Astrocyte (in vitro differentiated cells and primary cell): ENCODE measurements at regions not wholly inside any gene's neighbourhood (a gene's known extent, or its start where the extent isn't known, plus 50 kb on each side); places are given as distances from the start of the nearest gene placed in this dataset.

Experiments used
- DNase-seq: peaks from one replicate; pipeline ENCODE4 v3.0.0-alpha.2; 2010; ENCODE audit warnings: low read depth
- FAIRE-seq: peaks from 2 replicates; lab custom pipeline; 2011; peaks lifted over from hg19 to GRCh38; lab: Jason Lieb, UNC
- H2AFZ ChIP-seq: 2 replicates; pipeline ENCODE4 v1.6.0; 2012; ENCODE audit warnings: low read depth, low read length, inconsistent platforms
- H3K27ac ChIP-seq: 2 replicates; pipeline ENCODE4 v1.5.1; 2011; ENCODE audit warnings: low read depth, low read length, inconsistent platforms
- H3K27me3 ChIP-seq: 2 replicates; pipeline ENCODE4 v1.6.0; 2011; ENCODE audit warnings: low read length, inconsistent platforms; ENCODE audit not compliant: insufficient read depth
- H3K36me3 ChIP-seq: 2 replicates; pipeline ENCODE4 v1.5.1; 2011; ENCODE audit warnings: low read length, inconsistent platforms; ENCODE audit not compliant: insufficient read depth
- H3K4me1 ChIP-seq: 2 replicates; pipeline ENCODE4 v1.5.1; 2011; ENCODE audit warnings: low read length, inconsistent platforms; ENCODE audit not compliant: insufficient read depth
- H3K4me2 ChIP-seq: 2 replicates; pipeline ENCODE4 v1.6.0; 2012; ENCODE audit warnings: low read length, inconsistent platforms
- H3K4me3 ChIP-seq: 2 replicates; pipeline ENCODE4 v1.5.1; 2011; ENCODE audit warnings: low read depth, mild to moderate bottlenecking, low read length, inconsistent platforms; ENCODE audit not compliant: insufficient read depth
- H3K79me2 ChIP-seq: 2 replicates; pipeline ENCODE4 v1.6.0; 2012; ENCODE audit warnings: mild to moderate bottlenecking, low read length, inconsistent platforms; ENCODE audit not compliant: insufficient read depth
- H3K9ac ChIP-seq: 2 replicates; pipeline ENCODE4 v1.6.0; 2012; ENCODE audit warnings: mild to moderate bottlenecking, low read length, inconsistent platforms
- H3K9me3 ChIP-seq: 2 replicates; pipeline ENCODE4 v1.5.1; 2012; ENCODE audit warnings: low read depth, mild to moderate bottlenecking, low read length, inconsistent platforms; ENCODE audit not compliant: insufficient read depth
- H4K20me1 ChIP-seq: 2 replicates; pipeline ENCODE4 v1.6.0; 2012; ENCODE audit warnings: low read length, inconsistent platforms; ENCODE audit not compliant: insufficient read depth
- H3K27ac Mint-ChIP-seq: one replicate; pipeline ENCODE4 v1.8.0; 2021; ENCODE audit warnings: mild to moderate bottlenecking, mixed read lengths; ENCODE audit not compliant: unreplicated experiment
- H3K27me3 Mint-ChIP-seq: one replicate; pipeline ENCODE4 v1.8.0; 2021; ENCODE audit warnings: low read depth, mixed read lengths; ENCODE audit not compliant: unreplicated experiment
- H3K36me3 Mint-ChIP-seq: one replicate; pipeline ENCODE4 v1.8.0; 2021; ENCODE audit warnings: low read depth, mixed read lengths; ENCODE audit not compliant: unreplicated experiment
- H3K4me1 Mint-ChIP-seq: one replicate; pipeline ENCODE4 v1.8.0; 2021; ENCODE audit warnings: low read depth, mixed read lengths; ENCODE audit not compliant: unreplicated experiment
- H3K4me3 Mint-ChIP-seq: one replicate; pipeline ENCODE4 v1.8.0; 2021; ENCODE audit warnings: mild to moderate bottlenecking, moderate library complexity, mixed read lengths; ENCODE audit not compliant: unreplicated experiment
- H3K9me3 Mint-ChIP-seq: one replicate; pipeline ENCODE4 v1.8.0; 2021; ENCODE audit warnings: mild to moderate bottlenecking, mixed read lengths; ENCODE audit not compliant: unreplicated experiment
- EZH2 ChIP-seq: IDR thresholded peaks from 2 replicates; pipeline ENCODE4 v1.6.1; 2012; ENCODE audit warnings: mild to moderate bottlenecking, low read length, inconsistent platforms; ENCODE audit not compliant: insufficient read depth
- TF ChIP-seq, protein P1 (sequence below): IDR thresholded peaks from 2 replicates; pipeline ENCODE4 v1.5.1; 2011; ENCODE audit warnings: low read depth, mild to moderate bottlenecking, inconsistent platforms, low read length, moderate library complexity; ENCODE audit not compliant: insufficient read depth

- Mint-ChIP-seq H3K27ac (peak overlapping the region; percentile 50), H3K36me3 (no peaks in the 10 kb centered on the region), H3K4me3 (no peak overlapping the region), H3K4me1 (peaks cover 21% of the 10 kb centered on the region), H3K27me3 (no peaks in the 10 kb centered on the region), H3K9me3 (no peaks in the 10 kb centered on the region)
- Histone ChIP-seq H3K79me2 (no peaks in the 10 kb centered on the region), H4K20me1 (no peaks in the 10 kb centered on the region), H3K4me2 (peak overlapping the region; percentile 24), H3K27me3 (no peaks in the 10 kb centered on the region), H3K4me1 (peaks cover 18% of the 10 kb centered on the region), H3K9ac (no peak overlapping the region), H2AFZ (peak overlapping the region; percentile 0), H3K36me3 (no peaks in the 10 kb centered on the region), H3K9me3 (no peaks in the 10 kb centered on the region), H3K4me3 (no peak overlapping the region), H3K27ac (no peak overlapping the region)
- FAIRE-seq (peak; percentile 91), DNase-seq (no peak)
- TF ChIP-seq, protein P1, sequence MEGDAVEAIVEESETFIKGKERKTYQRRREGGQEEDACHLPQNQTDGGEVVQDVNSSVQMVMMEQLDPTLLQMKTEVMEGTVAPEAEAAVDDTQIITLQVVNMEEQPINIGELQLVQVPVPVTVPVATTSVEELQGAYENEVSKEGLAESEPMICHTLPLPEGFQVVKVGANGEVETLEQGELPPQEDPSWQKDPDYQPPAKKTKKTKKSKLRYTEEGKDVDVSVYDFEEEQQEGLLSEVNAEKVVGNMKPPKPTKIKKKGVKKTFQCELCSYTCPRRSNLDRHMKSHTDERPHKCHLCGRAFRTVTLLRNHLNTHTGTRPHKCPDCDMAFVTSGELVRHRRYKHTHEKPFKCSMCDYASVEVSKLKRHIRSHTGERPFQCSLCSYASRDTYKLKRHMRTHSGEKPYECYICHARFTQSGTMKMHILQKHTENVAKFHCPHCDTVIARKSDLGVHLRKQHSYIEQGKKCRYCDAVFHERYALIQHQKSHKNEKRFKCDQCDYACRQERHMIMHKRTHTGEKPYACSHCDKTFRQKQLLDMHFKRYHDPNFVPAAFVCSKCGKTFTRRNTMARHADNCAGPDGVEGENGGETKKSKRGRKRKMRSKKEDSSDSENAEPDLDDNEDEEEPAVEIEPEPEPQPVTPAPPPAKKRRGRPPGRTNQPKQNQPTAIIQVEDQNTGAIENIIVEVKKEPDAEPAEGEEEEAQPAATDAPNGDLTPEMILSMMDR: no peak
- no peak for TF ChIP-seq EZH2
Observed at GRCh38 chr5:39476843-39477220, 52.1 kb upstream of the DAB2 start.

DNA sequence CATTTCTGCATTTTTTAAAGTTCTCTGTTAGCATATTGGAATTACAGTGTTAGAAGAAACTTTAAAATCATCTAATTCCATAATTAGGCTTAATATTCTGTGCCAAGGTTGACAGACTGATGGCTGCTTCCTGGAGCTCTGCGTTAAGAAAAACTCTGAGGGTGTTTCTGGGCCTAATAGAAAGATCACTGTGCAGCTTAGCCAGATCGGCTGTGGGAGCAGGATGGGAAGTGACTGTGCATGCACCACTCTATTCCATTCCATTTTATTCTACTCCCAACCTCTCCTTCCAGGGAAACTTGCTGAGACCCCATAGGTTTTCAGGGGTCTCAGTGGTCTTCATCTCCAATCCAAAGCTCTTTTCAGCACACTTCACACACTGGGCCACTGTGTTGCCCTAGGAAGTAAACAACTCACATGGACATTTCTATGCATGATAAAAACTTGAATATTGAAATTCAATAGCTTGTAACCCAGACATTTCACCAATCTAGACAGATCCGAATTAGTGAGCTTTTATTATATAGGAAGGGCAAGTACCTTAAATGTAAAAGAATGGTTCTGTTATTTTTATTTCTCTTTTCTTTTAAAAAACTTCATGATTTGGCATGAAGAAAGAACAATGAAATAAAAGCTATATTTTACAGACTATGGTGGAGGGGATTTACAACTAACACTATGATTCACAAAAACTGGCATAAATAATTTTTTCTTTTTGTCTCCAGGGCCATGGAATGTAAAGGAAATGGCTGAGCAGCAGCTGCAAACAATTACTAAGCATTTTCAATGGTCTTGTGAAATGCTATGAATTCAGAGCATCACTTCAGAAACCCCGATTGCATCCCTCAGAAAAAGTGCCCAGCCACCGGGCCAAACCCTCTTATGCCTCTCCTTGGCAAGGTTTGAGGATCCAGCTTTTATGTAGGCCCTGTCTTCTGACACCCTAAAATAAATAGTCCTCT, 51.4 kb upstream of the DAB2 start:
- Histone ChIP-seq H3K36me3 (no peaks in the 10 kb centered on the region), H2AFZ (peak overlapping the region; percentile 0), H3K9me3 (no peaks in the 10 kb centered on the region), H3K27me3 (no peaks in the 10 kb centered on the region), H3K79me2 (no peaks in the 10 kb centered on the region), H3K4me3 (no peak overlapping the region), H4K20me1 (no peaks in the 10 kb centered on the region), H3K27ac (peak overlapping the region; percentile 2), H3K4me2 (peak overlapping the region; percentile 24), H3K9ac (no peak overlapping the region), H3K4me1 (peaks cover 21% of the 10 kb centered on the region)
- TF ChIP-seq EZH2: no peak
- TF ChIP-seq, protein P1: no peak
- Mint-ChIP-seq H3K36me3 (no peaks in the 10 kb centered on the region), H3K9me3 (peaks cover 1% of the 10 kb centered on the region), H3K4me3 (no peak overlapping the region), H3K27ac (peak overlapping the region; percentile 82), H3K4me1 (peaks cover 25% of the 10 kb centered on the region), H3K27me3 (no peaks in the 10 kb centered on the region)
- DNase-seq (peak; percentile 78), FAIRE-seq (peak; percentile 58)

DNA sequence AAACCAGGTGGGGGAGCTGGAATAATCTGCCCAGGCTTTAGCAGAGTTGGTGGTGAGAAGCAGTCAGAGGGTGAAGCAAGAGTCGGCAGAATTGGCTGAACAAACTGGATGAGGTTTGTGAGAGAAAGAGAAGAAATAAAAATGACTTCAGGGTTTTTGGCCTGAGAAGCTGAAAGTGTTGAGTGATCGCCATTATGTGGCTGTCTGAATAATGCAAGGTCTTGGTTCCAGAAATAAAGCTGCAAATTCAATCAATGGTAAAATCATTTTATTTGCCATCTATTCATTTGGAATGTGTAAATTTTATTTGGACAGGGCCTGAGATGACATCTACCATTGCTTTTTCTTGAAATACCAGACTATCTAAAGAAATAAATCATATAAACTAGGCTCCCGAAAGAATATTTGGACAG, 50.4 kb upstream of the DAB2 start:
- no peaks in the 10 kb centered on the region for H3K27me3 Mint-ChIP-seq
- Histone ChIP-seq H4K20me1 (no peaks in the 10 kb centered on the region), H3K9ac (no peak overlapping the region), H3K9me3 (no peaks in the 10 kb centered on the region), H2AFZ (no peak overlapping the region), H3K36me3 (no peaks in the 10 kb centered on the region), H3K27me3 (no peaks in the 10 kb centered on the region), H3K79me2 (no peaks in the 10 kb centered on the region), H3K4me2 (no peak overlapping the region), H3K4me1 (peaks cover 21% of the 10 kb centered on the region), H3K4me3 (no peak overlapping the region), H3K27ac (no peak overlapping the region)
- FAIRE-seq: no peak
- TF ChIP-seq EZH2: no peak
- TF ChIP-seq, protein P1: no peak
- peaks cover 2% of the 10 kb centered on the region for H3K9me3 Mint-ChIP-seq
- no peak overlapping the region for H3K4me3 Mint-ChIP-seq
- DNase-seq: no peak
- no peaks in the 10 kb centered on the region for H3K36me3 Mint-ChIP-seq
- peak overlapping the region; percentile 10 for H3K27ac Mint-ChIP-seq
- peaks cover 24% of the 10 kb centered on the region for H3K4me1 Mint-ChIP-seq
